ENCODE measurements at regions not wholly inside any gene's neighbourhood (a gene's known extent, or its start where the extent isn't known, plus 50 kb on each side); places are given as distances from the start of the nearest gene placed in this dataset.

GRCh38 chr1:112040891-112041740 lies 51.6 kb upstream of the KCND3 start:
- DNase-seq (ENCODE audit: low read depth): no peak
- H3K4me3 ChIP-seq (ENCODE audit: low read depth, low read length): no peak overlapping the region

- no peak for DNase-seq (ENCODE audit: low read depth)
- H3K4me3 ChIP-seq (ENCODE audit: low read depth, low read length): no peak overlapping the region
Measured at GRCh38 chr1:112043901-112044300, 54.4 kb upstream of the KCND3 start.

- DNase-seq (ENCODE audit: low read depth): no peak
- H3K4me3 ChIP-seq (ENCODE audit: low read depth, low read length): no peak overlapping the region
Measured at GRCh38 chr1:112044745-112045144, 55.3 kb upstream of the KCND3 start.

GRCh38 chr1:112046630-112047029 lies 57.2 kb upstream of the KCND3 start:
- no peak overlapping the region for H3K4me3 ChIP-seq (ENCODE audit: low read depth, low read length)
- no peak for DNase-seq (ENCODE audit: low read depth)

GRCh38 chr1:112048421-112048820 lies 59.0 kb upstream of the KCND3 start:
- no peak for DNase-seq (ENCODE audit: low read depth)
- no peak overlapping the region for H3K4me3 ChIP-seq (ENCODE audit: low read depth, low read length)

GRCh38 chr1:112054510-112054909 lies 65.0 kb upstream of the KCND3 start:
- no peak overlapping the region for H3K4me3 ChIP-seq (ENCODE audit: low read depth, low read length)
- DNase-seq (ENCODE audit: low read depth): no peak

- H3K4me3 ChIP-seq (ENCODE audit: low read depth, low read length): no peak overlapping the region
- no peak for DNase-seq (ENCODE audit: low read depth)
Measured at GRCh38 chr1:112056354-112056753, 66.9 kb upstream of the KCND3 start.

GRCh38 chr1:112057736-112058135 lies 68.3 kb upstream of the KCND3 start:
- no peak overlapping the region for H3K4me3 ChIP-seq (ENCODE audit: low read depth, low read length)
- DNase-seq (ENCODE audit: low read depth): no peak

GRCh38 chr1:112058815-112059450 lies 69.5 kb upstream of the KCND3 start:
- no peak overlapping the region for H3K4me3 ChIP-seq (ENCODE audit: low read depth, low read length)
- DNase-seq (ENCODE audit: low read depth): no peak

- no peak for DNase-seq (ENCODE audit: low read depth)
Measured at GRCh38 chr1:112059679-112060078, 70.2 kb upstream of the KCND3 start.

GRCh38 chr1:112060261-112060660 lies 70.8 kb upstream of the KCND3 start:
- no peak for DNase-seq (ENCODE audit: low read depth)
- no peak overlapping the region for H3K4me3 ChIP-seq (ENCODE audit: low read depth, low read length)

More at GRCh38 chr1:112059679-112060078, 70.2 kb upstream of the KCND3 start:
- no peak overlapping the region for H3K4me3 ChIP-seq (ENCODE audit: low read depth, low read length)

GRCh38 chr1:112061056-112061455 lies 71.6 kb upstream of the KCND3 start:
- DNase-seq (ENCODE audit: low read depth): no peak
- H3K4me3 ChIP-seq (ENCODE audit: low read depth, low read length): no peak overlapping the region

- no peak overlapping the region for H3K4me3 ChIP-seq (ENCODE audit: low read depth, low read length)
- DNase-seq (ENCODE audit: low read depth): no peak
Measured at GRCh38 chr1:112061901-112062320, 72.4 kb upstream of the KCND3 start.

GRCh38 chr1:112063781-112064728 lies 74.6 kb upstream of the KCND3 start:
- H3K4me3 ChIP-seq (ENCODE audit: low read depth, low read length): no peak overlapping the region
- DNase-seq (ENCODE audit: low read depth): no peak

GRCh38 chr1:112067989-112068388 lies 78.5 kb upstream of the KCND3 start:
- no peak overlapping the region for H3K4me3 ChIP-seq (ENCODE audit: low read depth, low read length)
- DNase-seq (ENCODE audit: low read depth): no peak

- H3K4me3 ChIP-seq (ENCODE audit: low read depth, low read length): no peak overlapping the region
- no peak for DNase-seq (ENCODE audit: low read depth)
Measured at GRCh38 chr1:112070677-112071076, 81.2 kb upstream of the KCND3 start.

- H3K4me3 ChIP-seq (ENCODE audit: low read depth, low read length): no peak overlapping the region
Measured at GRCh38 chr1:112074711-112075110, 85.2 kb upstream of the KCND3 start.

GRCh38 chr1:112075566-112075965 lies 86.1 kb upstream of the KCND3 start:
- no peak for DNase-seq (ENCODE audit: low read depth)

More at GRCh38 chr1:112074711-112075110, 85.2 kb upstream of the KCND3 start:
- DNase-seq (ENCODE audit: low read depth): no peak

GRCh38 chr1:112079446-112079845 lies 90.0 kb upstream of the KCND3 start:
- no peak for DNase-seq (ENCODE audit: low read depth)
- no peak overlapping the region for H3K4me3 ChIP-seq (ENCODE audit: low read depth, low read length)

More at GRCh38 chr1:112075566-112075965, 86.1 kb upstream of the KCND3 start:
- H3K4me3 ChIP-seq (ENCODE audit: low read depth, low read length): no peak overlapping the region

- no peak overlapping the region for H3K4me3 ChIP-seq (ENCODE audit: low read depth, low read length)
- no peak for DNase-seq (ENCODE audit: low read depth)
Measured at GRCh38 chr1:112083487-112083886, 94.0 kb upstream of the KCND3 start.
